K562 (cell line): ENCODE measurements at regions not wholly inside any gene's neighbourhood (a gene's known extent, or its start where the extent isn't known, plus 50 kb on each side); places are given as distances from the start of the nearest gene placed in this dataset.

ENCODE experiments used
- CTCF ChIP-seq, 3 experiments: IDR thresholded peaks in 2 of 3; conservative IDR thresholded peaks in 1 of 3; 2 replicates each; pipeline ENCODE4 v1.5.1; 2011 to 2012; ENCODE audit warnings: low read length in 3 of 3, mild to moderate bottlenecking in 3 of 3, control low read depth in 2 of 3, improper control_type of control experiment in 1 of 3, inconsistent platforms in 1 of 3, low read depth in 1 of 3, mixed read lengths in 1 of 3, moderate library complexity in 1 of 3; ENCODE audit not compliant: insufficient read depth in 2 of 3
- DPF2 ChIP-seq: fragments of 450-650 bp; IDR thresholded peaks from 2 replicates; pipeline ENCODE4 v1.6.1; 2016
- HSF4 ChIP-seq: fragments of 250-450 bp; sonication (Bioruptor Pico); IDR thresholded peaks from 2 replicates; pipeline ENCODE4 v2.1.2; 2022; ENCODE audit warnings: mild to moderate bottlenecking, moderate library complexity, borderline replicate concordance
- KAT2B ChIP-seq: IDR thresholded peaks from one replicate; pipeline ENCODE4 v1.6.1; 2012; ENCODE audit warnings: low read depth, mild to moderate bottlenecking, control low read depth, inconsistent platforms, low read length, moderate library complexity
- MTF1 ChIP-seq: fragments of 250-450 bp; sonication (Bioruptor Pico); IDR thresholded peaks from 2 replicates; pipeline ENCODE4 v1.9.0; 2021; ENCODE audit warnings: moderate library complexity, mild to moderate bottlenecking, inconsistent platforms, borderline replicate concordance
- NCOA4 ChIP-seq: fragments of 450-650 bp; IDR thresholded peaks from 2 replicates; pipeline ENCODE4 v1.6.1; 2018; ENCODE audit warnings: mild to moderate bottlenecking; ENCODE audit not compliant: partially characterized antibody
- NRF1 ChIP-seq, 2 experiments: fragments of 450-650 bp; IDR thresholded peaks in 1 of 2; conservative IDR thresholded peaks in 1 of 2; 2 replicates each; pipeline ENCODE4 v1.6.1; 2014; ENCODE audit warnings: mild to moderate bottlenecking in 2 of 2
- POLR2A ChIP-seq: fragments of 450-650 bp; conservative IDR thresholded peaks from 2 replicates; pipeline ENCODE4 v1.6.1; 2016
- REST ChIP-seq, 2 experiments: fragments of 450-650 bp; formaldehyde crosslinking in 1 of 2; IDR thresholded peaks; 2 replicates each; pipeline versions ENCODE4 v1.4.0 to v1.6.1; 2014 to 2020; ENCODE audit warnings: mild to moderate bottlenecking in 2 of 2, borderline replicate concordance in 1 of 2, low read depth in 1 of 2
- XRCC4 ChIP-seq: IDR thresholded peaks from one replicate; pipeline ENCODE4 v1.6.1; 2011; ENCODE audit not compliant: insufficient read depth, insufficient read length; ENCODE audit errors: extremely low read depth
- ZNF280B ChIP-seq: fragments of 250-450 bp; sonication (Bioruptor Pico); IDR thresholded peaks from 2 replicates; pipeline ENCODE4 v1.5.1; 2021; ENCODE audit warnings: mild to moderate bottlenecking

- TF ChIP-seq CTCF (IDR thresholded peaks at IDR 0.05 in 2 of 3, conservative IDR thresholded peaks at IDR 0.05 in 1 of 3; ENCODE audit: insufficient read depth in 2 of 3, low read depth in 1 of 3, low read length in 3 of 3) = no peak
- TF ChIP-seq POLR2A = no peak
- no peak for TF ChIP-seq ZNF280B (CRISPR knock-in tag)
- TF ChIP-seq HSF4 (CRISPR knock-in tag) = no peak
- TF ChIP-seq REST (IDR thresholded peaks at IDR 0.05; ENCODE audit: borderline replicate concordance) = no peak
- TF ChIP-seq REST (CRISPR knock-in tag; IDR thresholded peaks at IDR 0.05; ENCODE audit: low read depth) = no peak
- TF ChIP-seq XRCC4 = no peak
- no peak for TF ChIP-seq DPF2
- no peak for TF ChIP-seq MTF1 (CRISPR knock-in tag)
- no peak for TF ChIP-seq KAT2B
- TF ChIP-seq NCOA4 = no peak
- no peak for TF ChIP-seq NRF1 (conservative IDR thresholded peaks at IDR 0.05 in 1 of 2, IDR thresholded peaks at IDR 0.05 in 1 of 2)
Measured at GRCh38 chr5:4015709-4016108, 420.1 kb downstream of the IRX1 start.
